Activated CD4-positive, alpha-beta T cell treated with anti-CD3 and anti-CD28 coated beads, Interleukin-2, amount 10 ng/mL, durations not matched to agents 24 days and 14 days (primary cell): ENCODE measurements at regions not wholly inside any gene's neighbourhood (a gene's known extent, or its start where the extent isn't known, plus 50 kb on each side); places are given as distances from the start of the nearest gene placed in this dataset.

Experiments
- DNase-seq: peaks from one replicate; pipeline ENCODE4 v3.0.0; 2022
- H3K27ac Mint-ChIP-seq: one replicate; pipeline ENCODE4 v1.8.0; 2022; ENCODE audit warnings: mild to moderate bottlenecking, mixed read lengths
- H3K27me3 Mint-ChIP-seq: one replicate; pipeline ENCODE4 v1.8.0; 2022; ENCODE audit warnings: mixed read lengths
- H3K36me3 Mint-ChIP-seq: one replicate; pipeline ENCODE4 v1.8.0; 2022; ENCODE audit warnings: low read depth, mild to moderate bottlenecking, mixed read lengths
- H3K4me1 Mint-ChIP-seq: one replicate; pipeline ENCODE4 v1.8.0; 2021; ENCODE audit warnings: mixed read lengths
- H3K4me3 Mint-ChIP-seq: one replicate; pipeline ENCODE4 v1.8.0; 2022; ENCODE audit warnings: mild to moderate bottlenecking, moderate library complexity, mixed read lengths
- H3K9me3 Mint-ChIP-seq: one replicate; pipeline ENCODE4 v1.8.0; 2021; ENCODE audit warnings: mixed read lengths
- intact Hi-C: fragments of 100-400 bp; cut with micrococcal nuclease; formaldehyde crosslinking; loops from one replicate; pipeline ENCODE4 v1.15.1; 2023

DNA sequence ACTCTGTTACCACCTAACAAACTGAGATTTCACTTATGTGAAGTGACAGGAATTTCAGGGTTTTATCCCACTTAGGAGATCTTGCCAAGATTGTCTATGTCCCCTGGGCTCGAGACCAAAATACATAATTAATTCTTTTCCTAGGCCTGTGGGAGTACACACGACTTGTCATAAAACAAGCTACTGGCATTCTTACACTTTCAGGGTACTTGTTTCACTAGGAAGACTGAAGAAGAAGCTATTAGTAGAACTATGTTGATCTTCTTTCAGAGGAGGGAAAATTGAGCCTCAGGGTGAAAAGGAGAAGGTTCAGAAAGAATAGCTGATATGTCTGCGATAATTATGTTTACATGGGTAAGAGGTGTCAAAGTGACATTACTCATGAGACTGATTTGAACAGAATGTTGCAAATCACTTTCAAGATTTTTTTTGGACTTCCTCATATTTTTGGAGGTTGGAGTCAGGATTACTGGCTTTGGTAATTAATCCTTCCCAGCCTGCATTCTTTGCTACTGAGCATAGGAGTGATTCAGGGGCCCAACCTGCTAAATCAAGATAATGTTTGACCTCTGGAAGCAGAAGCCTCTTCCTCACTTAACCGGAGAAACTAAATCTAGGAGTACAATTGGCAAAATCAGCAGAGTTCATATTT is 240.0 kb upstream of the NT5C1B start:
- no peaks in the 10 kb centered on the region for H3K9me3 Mint-ChIP-seq
- no peak overlapping the region for H3K4me3 Mint-ChIP-seq
- H3K27me3 Mint-ChIP-seq = no peaks in the 10 kb centered on the region
- no peak for DNase-seq
- intact Hi-C loops = no loop called here
- H3K36me3 Mint-ChIP-seq = no peaks in the 10 kb centered on the region
- H3K4me1 Mint-ChIP-seq = no peaks in the 10 kb centered on the region
- no peak overlapping the region for H3K27ac Mint-ChIP-seq

DNA sequence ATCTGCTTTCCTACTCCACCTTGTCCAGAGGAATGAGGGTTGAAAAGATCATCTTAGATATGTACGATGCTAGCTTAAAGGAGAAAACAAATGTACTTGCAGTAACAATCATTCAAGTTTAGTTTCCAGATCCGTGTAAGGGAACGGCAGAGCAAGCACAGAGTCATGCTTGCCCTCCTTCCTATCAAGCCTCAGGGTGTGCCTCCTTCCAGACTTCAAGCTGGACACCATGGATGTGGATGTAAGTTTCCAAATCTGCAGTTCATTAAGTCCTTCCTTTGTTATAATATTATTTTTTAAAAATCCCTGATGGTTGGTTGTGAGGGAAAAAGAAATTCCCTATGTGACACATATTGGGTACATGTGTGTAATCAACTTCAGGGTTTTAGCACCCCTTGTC is 238.9 kb upstream of the NT5C1B start:
- no peak overlapping the region for H3K4me3 Mint-ChIP-seq
- intact Hi-C loops = no loop called here
- H3K36me3 Mint-ChIP-seq = no peaks in the 10 kb centered on the region
- DNase-seq = no peak
- no peaks in the 10 kb centered on the region for H3K27me3 Mint-ChIP-seq
- H3K4me1 Mint-ChIP-seq = no peaks in the 10 kb centered on the region
- H3K9me3 Mint-ChIP-seq = no peaks in the 10 kb centered on the region
- no peak overlapping the region for H3K27ac Mint-ChIP-seq

DNA sequence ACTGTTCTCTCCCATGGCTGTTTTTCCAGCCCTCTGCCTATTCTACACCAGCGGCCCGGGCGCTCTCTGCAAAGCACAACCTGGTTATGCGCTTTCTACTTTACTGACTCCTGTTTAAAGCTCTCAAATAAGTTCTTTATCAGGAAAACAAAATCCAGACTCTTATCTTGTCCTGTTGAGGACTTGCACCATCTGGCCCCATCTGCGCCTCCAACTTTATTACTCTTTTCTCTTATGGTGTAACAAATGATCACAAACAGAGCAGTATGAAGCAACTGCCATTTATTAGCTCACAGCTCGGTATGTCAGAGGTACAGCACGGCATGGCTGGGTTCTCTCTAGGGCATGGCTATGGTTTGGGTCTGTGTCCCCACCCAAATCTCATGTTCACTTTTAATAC is 236.5 kb upstream of the NT5C1B start:
- Mint-ChIP-seq H3K36me3 (no peaks in the 10 kb centered on the region), H3K27ac (no peak overlapping the region), H3K4me1 (no peaks in the 10 kb centered on the region), H3K27me3 (peaks cover 2% of the 10 kb centered on the region), H3K9me3 (no peaks in the 10 kb centered on the region), H3K4me3 (no peak overlapping the region)
- intact Hi-C loops = no loop called here
- DNase-seq = no peak

DNA sequence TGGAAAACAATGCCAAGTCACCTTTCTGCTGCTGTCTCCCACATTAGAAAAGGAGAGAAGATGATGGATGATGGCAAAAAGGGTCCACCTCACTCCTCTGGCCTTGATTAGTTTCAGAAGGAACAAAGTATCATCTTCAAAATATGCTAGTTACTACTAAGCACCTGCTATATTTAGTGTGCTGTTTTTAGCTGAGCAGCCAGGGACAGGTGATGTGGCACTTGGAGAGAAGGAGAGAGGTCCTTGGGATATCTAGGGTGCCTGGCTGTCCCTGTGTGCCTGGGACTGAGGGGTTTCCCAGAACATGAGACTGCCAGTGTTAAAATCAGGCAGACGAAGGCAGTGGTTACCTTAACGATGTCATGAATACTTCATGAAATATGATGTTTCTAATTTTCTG is 235.5 kb upstream of the NT5C1B start:
- H3K4me3 Mint-ChIP-seq = no peak overlapping the region
- H3K9me3 Mint-ChIP-seq = no peaks in the 10 kb centered on the region
- H3K27ac Mint-ChIP-seq = no peak overlapping the region

DNA sequence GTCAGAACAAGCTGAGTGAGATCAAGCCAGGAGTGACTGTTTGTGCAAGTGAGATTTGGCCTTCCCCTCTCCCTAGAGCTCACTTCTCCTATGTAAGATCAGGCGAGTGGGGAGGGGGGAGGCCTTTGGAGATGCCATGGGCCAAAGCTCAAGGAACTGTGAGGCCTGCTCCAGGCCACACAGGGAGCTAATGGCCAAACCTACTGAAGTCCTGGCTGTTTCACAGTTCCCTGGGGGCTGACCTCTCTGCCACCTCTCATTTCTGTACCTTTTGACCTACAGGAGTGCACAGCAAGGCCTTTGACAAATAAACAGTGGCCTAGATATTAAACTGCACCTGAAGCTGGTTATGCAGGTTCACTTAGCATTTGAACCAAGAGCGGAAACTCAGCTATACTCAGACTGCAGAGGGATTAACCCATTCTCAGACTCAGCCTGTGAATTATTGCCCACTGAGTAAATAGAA is 235.0 kb upstream of the NT5C1B start:
- Mint-ChIP-seq H3K4me3 (no peak overlapping the region), H3K9me3 (no peaks in the 10 kb centered on the region), H3K27ac (no peak overlapping the region), H3K4me1 (no peaks in the 10 kb centered on the region), H3K27me3 (peaks cover 2% of the 10 kb centered on the region), H3K36me3 (no peaks in the 10 kb centered on the region)
- no peak for DNase-seq
- intact Hi-C loops = no loop called here

More for the DNA sequence above, 235.5 kb upstream of the NT5C1B start:
- Mint-ChIP-seq H3K4me1 (no peaks in the 10 kb centered on the region), H3K27me3 (peaks cover 2% of the 10 kb centered on the region), H3K36me3 (no peaks in the 10 kb centered on the region)
- no peak for DNase-seq
- intact Hi-C loops = no loop called here

DNA sequence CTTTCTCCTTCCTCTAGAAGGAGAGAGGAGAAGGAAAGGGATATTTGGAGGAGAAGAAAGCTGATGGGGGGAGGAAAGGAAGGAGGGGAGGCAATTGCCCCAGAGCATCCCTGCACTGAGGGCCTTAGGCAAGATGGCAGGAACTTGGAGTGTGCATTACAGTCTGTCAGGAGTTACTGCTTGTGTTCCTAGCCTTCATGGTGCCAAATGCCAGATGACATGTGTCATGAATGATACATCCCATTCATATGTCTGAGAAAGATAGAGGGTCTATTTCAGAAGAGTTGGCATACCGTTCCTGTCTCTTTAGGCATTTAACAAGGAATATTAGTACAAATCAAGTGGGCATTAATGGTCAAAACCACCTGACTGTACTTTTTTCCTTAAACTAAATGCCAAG is 232.1 kb upstream of the NT5C1B start:
- Mint-ChIP-seq H3K27ac (no peak overlapping the region), H3K9me3 (no peaks in the 10 kb centered on the region), H3K27me3 (peaks cover 2% of the 10 kb centered on the region), H3K4me1 (no peaks in the 10 kb centered on the region), H3K4me3 (no peak overlapping the region), H3K36me3 (no peaks in the 10 kb centered on the region)
- no peak for DNase-seq
- intact Hi-C loops = no loop called here

DNA sequence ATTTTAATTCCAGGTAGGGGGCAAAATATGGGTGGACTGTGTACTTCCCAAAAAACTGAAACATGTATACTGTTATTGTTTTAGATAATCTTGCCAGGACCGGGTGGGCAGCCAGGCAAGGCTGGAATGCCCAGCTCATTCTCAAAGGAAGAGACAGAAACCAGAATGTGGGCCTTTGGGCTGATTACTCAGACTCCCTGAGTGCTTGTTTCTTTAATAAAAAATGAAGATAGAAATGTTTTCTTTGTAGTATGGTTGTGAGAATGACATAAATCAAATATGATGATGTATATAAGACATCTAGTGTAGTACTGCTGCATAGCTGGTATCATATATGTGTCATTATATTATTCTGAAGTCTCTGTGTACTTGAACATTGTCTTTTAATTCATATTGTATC is 231.6 kb upstream of the NT5C1B start:
- Mint-ChIP-seq H3K9me3 (no peaks in the 10 kb centered on the region), H3K36me3 (no peaks in the 10 kb centered on the region), H3K4me3 (no peak overlapping the region), H3K27me3 (peaks cover 2% of the 10 kb centered on the region), H3K27ac (no peak overlapping the region), H3K4me1 (no peaks in the 10 kb centered on the region)
- intact Hi-C loops = no loop called here
- DNase-seq = no peak

DNA sequence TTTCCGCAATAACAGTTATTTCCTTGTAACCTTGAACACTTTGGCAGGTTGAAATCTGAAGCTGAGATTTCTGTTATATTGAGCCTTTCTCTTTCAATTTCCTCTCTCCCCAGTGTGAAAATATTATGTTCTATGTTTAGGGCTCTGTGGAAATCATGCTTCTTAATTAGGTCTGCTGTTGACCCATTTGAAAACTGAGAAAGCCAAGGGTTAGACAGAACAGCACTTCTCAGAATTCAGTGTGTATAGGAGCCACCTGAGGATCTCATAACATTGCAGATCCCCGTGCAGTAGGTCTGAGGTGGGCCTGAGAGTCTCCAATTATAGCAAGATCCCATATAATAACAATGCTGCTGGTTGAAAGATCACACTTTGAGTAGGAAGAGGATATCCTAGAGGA is 230.2 kb upstream of the NT5C1B start:
- no peak overlapping the region for H3K4me3 Mint-ChIP-seq
- H3K9me3 Mint-ChIP-seq = no peaks in the 10 kb centered on the region
- H3K4me1 Mint-ChIP-seq = no peaks in the 10 kb centered on the region
- H3K27ac Mint-ChIP-seq = no peak overlapping the region
- no peak for DNase-seq
- no peaks in the 10 kb centered on the region for H3K36me3 Mint-ChIP-seq
- intact Hi-C loops = no loop called here
- H3K27me3 Mint-ChIP-seq = peaks cover 2% of the 10 kb centered on the region

DNA sequence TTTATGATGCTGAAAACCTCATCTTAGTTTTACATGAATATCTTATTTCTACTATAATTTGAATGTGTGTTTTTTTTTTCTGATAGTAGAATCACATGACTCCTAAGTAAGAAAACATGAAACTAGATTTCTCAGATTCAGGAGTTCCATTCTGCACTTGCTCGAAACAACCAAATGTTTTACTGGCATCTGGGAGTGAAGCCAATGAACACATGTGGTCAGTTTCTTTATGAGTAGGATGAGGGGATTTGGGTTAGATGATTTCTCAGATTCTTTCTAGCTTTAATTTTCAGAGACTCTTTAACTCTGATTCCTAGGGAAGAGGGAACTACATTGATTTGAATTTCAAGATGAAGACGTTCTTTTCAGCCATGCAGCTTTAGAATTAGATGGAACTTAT is 225.0 kb upstream of the NT5C1B start:
- no peak for DNase-seq
- H3K27me3 Mint-ChIP-seq = no peaks in the 10 kb centered on the region
- H3K9me3 Mint-ChIP-seq = no peaks in the 10 kb centered on the region
- no peak overlapping the region for H3K4me3 Mint-ChIP-seq
- no peak overlapping the region for H3K27ac Mint-ChIP-seq
- intact Hi-C loops = no loop called here
- no peaks in the 10 kb centered on the region for H3K4me1 Mint-ChIP-seq
- H3K36me3 Mint-ChIP-seq = no peaks in the 10 kb centered on the region

DNA sequence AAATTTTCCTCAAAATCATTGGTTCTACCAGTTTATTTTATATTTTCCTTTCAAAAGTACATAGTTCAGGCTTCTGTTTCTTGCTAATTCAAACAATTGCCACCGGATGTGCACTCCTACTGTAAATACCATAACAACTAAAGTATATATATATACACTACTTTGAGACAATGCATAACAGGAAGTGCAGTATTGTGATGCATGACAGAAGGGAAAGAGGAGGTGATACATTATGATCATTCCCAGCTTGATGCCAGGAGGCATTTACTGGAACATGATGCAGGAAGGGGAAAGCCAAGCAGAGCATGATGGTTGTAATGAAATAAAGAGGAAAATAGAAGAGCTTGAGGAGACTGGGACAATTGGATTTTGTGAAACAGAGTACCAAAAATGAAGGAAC is 215.2 kb upstream of the NT5C1B start:
- Mint-ChIP-seq H3K27me3 (no peaks in the 10 kb centered on the region), H3K27ac (no peak overlapping the region), H3K4me3 (no peak overlapping the region), H3K4me1 (no peaks in the 10 kb centered on the region), H3K9me3 (no peaks in the 10 kb centered on the region), H3K36me3 (no peaks in the 10 kb centered on the region)
- no peak for DNase-seq
- intact Hi-C loops = no loop called here

DNA sequence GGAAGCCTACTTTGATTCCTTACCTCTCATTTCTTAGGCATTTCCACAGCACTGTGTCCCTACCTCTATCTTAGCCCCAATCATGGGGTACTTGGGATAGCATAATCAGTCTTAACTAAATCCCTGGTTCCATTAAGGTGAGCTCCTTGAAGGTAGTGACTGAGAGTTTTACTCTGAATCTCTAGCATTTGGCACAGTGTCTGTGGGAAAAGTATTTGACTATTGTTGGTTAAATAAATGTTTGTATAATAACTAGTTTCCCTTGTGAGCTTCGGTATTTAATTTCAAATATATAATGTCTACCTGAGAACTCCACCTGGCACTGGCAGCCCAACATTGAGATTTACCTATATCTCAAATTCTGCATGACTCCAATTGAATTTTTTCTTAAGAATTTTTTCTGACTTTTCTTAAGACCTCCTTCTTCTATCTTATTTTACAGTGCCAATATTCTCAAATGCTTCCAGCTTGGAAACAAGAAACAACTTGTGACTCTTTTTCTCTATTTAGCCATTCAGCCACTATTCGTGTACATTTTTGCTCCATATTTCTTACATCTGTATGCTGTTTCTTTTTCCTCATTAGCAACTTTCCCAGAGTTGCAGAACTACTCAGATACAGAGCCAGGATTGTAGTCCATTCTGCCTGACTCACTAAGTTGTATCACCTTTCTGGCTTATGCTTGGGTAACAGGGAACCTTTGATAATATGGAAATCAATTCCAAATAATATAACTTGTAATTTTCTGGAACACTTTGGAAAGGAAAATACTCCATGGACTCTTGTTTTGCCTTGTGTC is 214.0 kb upstream of the NT5C1B start:
- Mint-ChIP-seq H3K4me3 (no peak overlapping the region), H3K36me3 (no peaks in the 10 kb centered on the region), H3K27ac (no peak overlapping the region), H3K4me1 (no peaks in the 10 kb centered on the region), H3K9me3 (no peaks in the 10 kb centered on the region), H3K27me3 (no peaks in the 10 kb centered on the region)
- intact Hi-C loops = no loop called here
- no peak for DNase-seq

DNA sequence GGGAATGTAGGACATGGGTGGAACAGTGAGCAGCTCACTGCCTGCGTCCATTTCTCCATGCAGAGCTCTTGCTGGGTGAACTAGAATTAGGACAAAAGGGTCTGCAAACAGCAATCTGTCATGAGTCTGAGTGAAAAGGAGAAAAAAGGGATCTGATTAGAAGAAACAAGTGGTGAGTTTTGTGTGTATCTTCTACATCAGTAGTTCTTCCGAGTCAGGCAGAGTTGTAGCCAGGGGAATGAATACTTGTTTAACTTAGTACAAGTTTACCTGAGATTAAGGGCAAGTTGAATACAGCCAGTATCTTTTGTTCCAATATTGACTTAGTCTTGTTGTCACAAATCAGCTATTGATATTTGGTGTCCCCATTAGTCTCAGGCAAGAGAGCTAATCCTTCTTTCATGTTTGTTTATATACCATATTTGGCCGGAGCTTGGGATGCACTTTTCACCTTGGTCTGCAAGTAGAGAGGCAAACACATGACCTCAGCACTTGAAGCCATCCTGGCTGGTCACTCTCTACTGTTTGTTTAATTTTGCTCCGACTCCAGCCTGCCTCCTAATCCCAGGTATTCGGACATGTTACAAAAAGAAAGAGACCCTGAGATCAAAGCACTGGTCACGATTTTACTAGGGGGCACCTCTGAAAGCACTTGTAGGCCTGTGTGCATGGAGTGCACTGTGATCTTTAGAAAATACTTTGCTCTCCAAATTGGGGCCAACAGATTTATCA is 211.0 kb upstream of the NT5C1B start:
- Mint-ChIP-seq H3K9me3 (no peaks in the 10 kb centered on the region), H3K27me3 (no peaks in the 10 kb centered on the region), H3K4me1 (no peaks in the 10 kb centered on the region), H3K36me3 (no peaks in the 10 kb centered on the region), H3K4me3 (no peak overlapping the region), H3K27ac (no peak overlapping the region)
- no peak for DNase-seq
- intact Hi-C loops = no loop called here

DNA sequence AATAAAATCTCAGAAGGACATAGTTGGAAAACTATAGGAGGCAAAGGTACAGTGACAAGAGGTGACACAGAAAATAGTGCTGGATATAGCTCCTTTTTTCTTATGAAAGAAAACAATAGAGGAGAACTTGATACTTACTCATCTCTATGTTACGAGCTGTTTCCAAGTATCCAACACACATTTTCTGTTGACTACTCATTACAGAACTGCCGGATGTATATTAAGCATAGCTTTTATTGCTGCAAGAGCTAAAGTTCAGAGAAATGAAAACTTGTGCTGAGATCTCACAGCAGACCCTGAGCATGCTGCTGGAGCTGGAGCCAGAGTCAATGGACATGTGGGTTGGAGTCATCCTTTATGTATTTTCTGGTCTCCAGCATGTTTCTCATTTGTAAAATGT is 210.0 kb upstream of the NT5C1B start:
- intact Hi-C loops = no loop called here
- H3K27ac Mint-ChIP-seq = no peak overlapping the region
- no peaks in the 10 kb centered on the region for H3K36me3 Mint-ChIP-seq
- no peaks in the 10 kb centered on the region for H3K4me1 Mint-ChIP-seq
- H3K4me3 Mint-ChIP-seq = no peak overlapping the region
- no peak for DNase-seq
- H3K9me3 Mint-ChIP-seq = no peaks in the 10 kb centered on the region
- no peaks in the 10 kb centered on the region for H3K27me3 Mint-ChIP-seq

DNA sequence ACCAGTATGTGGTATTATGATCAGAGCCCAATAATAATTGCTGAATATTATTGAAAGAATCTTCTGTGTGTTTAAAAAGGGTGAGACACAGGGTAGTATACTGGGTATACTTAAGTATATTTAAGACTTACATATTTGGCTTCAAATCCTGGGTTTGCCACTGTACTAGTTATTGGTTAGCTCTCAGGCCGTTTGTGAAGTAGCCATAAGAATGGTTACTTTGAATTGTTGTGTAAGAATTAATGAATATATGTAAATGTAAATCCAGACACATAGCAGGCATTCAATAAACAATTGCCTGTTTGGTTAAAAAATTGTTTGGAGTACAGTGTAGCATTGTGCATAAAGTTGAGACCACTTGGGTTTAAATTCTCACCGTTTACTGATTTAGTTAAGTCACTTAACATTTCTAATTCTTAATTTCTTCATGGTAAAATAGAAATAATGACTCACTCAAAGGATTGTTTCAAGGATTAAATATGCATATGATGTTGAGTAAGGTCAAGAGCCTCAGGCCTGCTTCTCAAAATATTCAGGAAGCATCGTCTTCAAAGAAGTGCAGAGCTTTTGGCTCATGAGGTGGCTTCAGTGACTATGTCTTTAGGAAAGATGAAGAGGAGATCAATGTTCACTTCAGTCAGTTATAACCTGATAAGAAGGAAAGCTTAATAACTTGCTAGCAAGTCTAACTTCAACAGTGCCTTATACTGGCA is 207.9 kb upstream of the NT5C1B start:
- no peak for DNase-seq
- H3K36me3 Mint-ChIP-seq = no peaks in the 10 kb centered on the region
- no peak overlapping the region for H3K4me3 Mint-ChIP-seq
- H3K4me1 Mint-ChIP-seq = no peaks in the 10 kb centered on the region
- H3K27ac Mint-ChIP-seq = no peak overlapping the region
- no peaks in the 10 kb centered on the region for H3K9me3 Mint-ChIP-seq
- H3K27me3 Mint-ChIP-seq = no peaks in the 10 kb centered on the region
- intact Hi-C loops = no loop called here
